Erythroblast (primary cell): ENCODE measurements at regions not wholly inside any gene's neighbourhood (a gene's known extent, or its start where the extent isn't known, plus 50 kb on each side); places are given as distances from the start of the nearest gene placed in this dataset.

Experiments used
- GATA1 ChIP-seq: IDR thresholded peaks from 2 replicates; pipeline ENCODE4 v1.6.1; 2011; ENCODE audit warnings: low read depth, mild to moderate bottlenecking, control low read depth, low read length, moderate library complexity
- POLR2A ChIP-seq: IDR thresholded peaks from 2 replicates; pipeline ENCODE4 v1.6.1; 2011; ENCODE audit warnings: mild to moderate bottlenecking, low read length

GRCh38 chr7:124688991-124689390 is 76.6 kb downstream of the GPR37 start:
- no peak for TF ChIP-seq POLR2A
- TF ChIP-seq GATA1 = no peak
